Body of pancreas (tissue), 4 donors: ENCODE measurements at regions not wholly inside any gene's neighbourhood (a gene's known extent, or its start where the extent isn't known, plus 50 kb on each side); places are given as distances from the start of the nearest gene placed in this dataset.
"Not testable (repeated sequence)": the region's sequence is repeated elsewhere in the genome, so short reads cannot be mapped to it uniquely, and the experiment has no call there.

Experiments used
- CTCF ChIP-seq, 7 experiments: fragments of 450-650 bp in 4 of 7; fragments of 200-600 bp in 3 of 7; sonication (generic) in 3 of 7; IDR thresholded peaks; one replicate each; pipeline ENCODE4 v1.5.1; 2016 to 2019; ENCODE audit warnings: antibody characterized with exemption in 7 of 7
- POLR2A ChIP-seq, 3 donors: fragments of 450-650 bp; IDR thresholded peaks; one replicate each; pipeline ENCODE4 v1.6.1; 2016; ENCODE audit warnings: antibody characterized with exemption in 3 of 3, mild to moderate bottlenecking in 2 of 3

GRCh38 chr18:65998971-65999700 is 248.3 kb downstream of the CDH7 start:
- not testable (repeated sequence) for TF ChIP-seq CTCF, POLR2A (IDR thresholded peaks at IDR 0.05)
